HEK293T (cell line): ENCODE measurements at regions not wholly inside any gene's neighbourhood (a gene's known extent, or its start where the extent isn't known, plus 50 kb on each side); places are given as distances from the start of the nearest gene placed in this dataset.

Experiments used
- BHLHE40 ChIP-seq: fragments of 450-650 bp; IDR thresholded peaks from 2 replicates; pipeline ENCODE4 v1.6.1; 2016; ENCODE audit warnings: mild to moderate bottlenecking, moderate library complexity, borderline replicate concordance
- CTBP1 ChIP-seq: fragments of 450-650 bp; IDR thresholded peaks from 2 replicates; pipeline ENCODE4 v1.6.1; 2016; ENCODE audit warnings: borderline replicate concordance
- FOXM1 ChIP-seq: fragments of 450-650 bp; IDR thresholded peaks from 2 replicates; pipeline ENCODE4 v1.6.1; 2017; ENCODE audit warnings: mild to moderate bottlenecking, borderline replicate concordance
- HDGF ChIP-seq: fragments of 450-650 bp; IDR thresholded peaks from 2 replicates; pipeline ENCODE4 v1.6.1; 2017; ENCODE audit warnings: antibody characterized with exemption, borderline replicate concordance
- SP1 ChIP-seq: fragments of 450-650 bp; IDR thresholded peaks from 2 replicates; pipeline ENCODE4 v1.6.1; 2017
- ZNF384 ChIP-seq: fragments of 450-650 bp; IDR thresholded peaks from 2 replicates; pipeline ENCODE4 v1.6.1; 2016

DNA sequence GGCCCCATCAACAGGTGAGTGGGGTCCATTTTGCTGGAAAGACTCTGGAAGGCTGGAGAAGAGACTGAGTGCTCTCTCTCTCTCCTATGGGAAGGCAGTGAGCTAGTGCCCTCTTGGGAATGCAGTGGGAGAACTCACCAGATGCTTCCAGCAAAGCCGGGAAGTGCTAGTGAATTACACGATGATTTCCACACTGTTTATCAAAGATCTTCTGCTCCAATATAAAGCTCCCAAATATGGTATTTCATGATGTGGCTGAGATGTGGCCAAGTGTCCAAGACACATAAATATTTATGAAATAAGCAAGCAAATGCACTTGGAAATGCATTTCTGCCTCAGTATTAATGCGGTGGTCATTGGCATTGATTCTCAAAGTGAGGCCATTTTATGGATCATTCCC is 135.9 kb downstream of the VAPA start:
- TF ChIP-seq ZNF384 (no peak), FOXM1 (no peak), HDGF (no peak), SP1 (no peak), BHLHE40 (no peak), CTBP1 (no peak)
